COLO829 (cell line): ENCODE measurements at regions not wholly inside any gene's neighbourhood (a gene's known extent, or its start where the extent isn't known, plus 50 kb on each side); places are given as distances from the start of the nearest gene placed in this dataset.
"Not testable (repeated sequence)": the region's sequence is repeated elsewhere in the genome, so short reads cannot be mapped to it uniquely, and the experiment has no call there.

Source experiments
- DNase-seq: peaks from one replicate; pipeline ENCODE4 v3.0.0; 2012; ENCODE audit warnings: low spot score

DNA sequence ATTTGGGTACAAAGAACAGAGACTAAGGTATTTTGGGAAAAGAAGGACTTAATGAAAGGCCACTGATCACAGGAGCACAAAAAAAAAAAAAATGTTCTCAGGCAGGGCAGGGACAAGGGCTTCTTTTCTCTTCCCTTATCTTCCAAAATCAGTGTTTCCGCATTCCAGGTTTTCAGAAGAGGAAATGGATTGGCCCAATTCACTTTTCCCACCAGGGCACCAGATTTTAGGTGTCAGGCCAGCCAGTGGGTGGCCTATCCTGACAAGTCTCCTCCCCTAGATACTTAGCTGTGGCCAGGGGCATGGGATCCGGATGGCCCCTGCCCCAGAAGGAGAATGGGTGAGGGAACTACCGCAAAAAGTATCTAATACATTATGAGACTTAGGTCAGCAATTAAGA is 88.9 kb upstream of the WAC start:
- DNase-seq, result peak; percentile 54

DNA sequence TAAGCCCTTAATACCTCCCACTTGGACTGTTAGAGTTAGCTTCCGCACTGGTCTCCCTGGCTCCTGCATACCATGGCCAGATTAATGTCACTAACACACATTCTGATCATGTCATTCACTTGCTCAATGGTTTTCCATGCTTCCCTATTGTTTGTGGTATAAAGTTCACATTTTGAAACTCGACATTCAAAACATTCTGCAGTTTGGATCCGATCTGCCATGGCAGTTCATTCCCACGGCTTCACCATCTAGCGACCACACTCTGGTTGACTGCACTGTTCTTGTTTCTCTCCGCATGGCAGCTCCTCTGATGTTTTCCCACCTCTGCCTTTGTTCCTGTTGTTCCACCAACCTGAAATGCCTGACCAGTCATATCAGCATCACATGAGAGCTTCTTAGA is 87.4 kb upstream of the WAC start:
- DNase-seq, result no peak

DNA sequence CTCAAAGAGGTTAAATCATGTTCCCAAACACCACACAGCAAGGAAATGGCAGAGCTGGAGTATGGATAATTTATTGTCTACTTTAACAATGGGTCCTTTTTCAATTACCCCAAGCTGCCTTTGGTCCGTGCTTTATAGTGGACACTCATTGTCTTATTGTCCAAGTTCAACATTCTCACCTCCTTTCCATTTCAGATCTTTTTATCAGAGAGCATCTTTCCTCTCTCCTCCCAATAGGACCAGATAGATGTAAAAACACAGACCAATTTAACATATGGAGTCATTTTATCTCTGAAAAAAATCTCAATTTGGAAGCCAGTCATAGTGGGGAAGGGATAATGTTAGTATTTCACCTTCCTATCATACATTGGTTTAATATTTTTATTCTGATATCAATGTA is 83.5 kb upstream of the WAC start:
- no peak for DNase-seq

DNA sequence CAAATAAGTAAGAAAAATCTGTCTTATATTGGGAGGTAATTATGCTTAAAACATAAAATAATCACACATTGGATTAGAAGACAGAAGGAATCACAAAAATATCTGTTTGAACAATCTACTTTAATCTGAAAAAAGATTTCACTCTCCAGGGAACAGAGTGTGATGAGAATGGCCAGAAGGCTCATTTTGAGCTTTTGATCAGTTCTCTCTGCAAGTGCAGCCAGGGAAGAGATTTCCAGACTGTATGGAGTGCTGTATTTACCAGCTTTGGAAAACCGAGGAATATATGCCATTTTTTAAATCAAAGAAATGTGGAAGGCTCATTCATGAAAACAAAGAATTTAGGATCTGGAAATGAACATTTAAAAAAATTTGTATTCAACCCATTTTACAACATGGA is 83.0 kb upstream of the WAC start:
- no peak for DNase-seq

DNA sequence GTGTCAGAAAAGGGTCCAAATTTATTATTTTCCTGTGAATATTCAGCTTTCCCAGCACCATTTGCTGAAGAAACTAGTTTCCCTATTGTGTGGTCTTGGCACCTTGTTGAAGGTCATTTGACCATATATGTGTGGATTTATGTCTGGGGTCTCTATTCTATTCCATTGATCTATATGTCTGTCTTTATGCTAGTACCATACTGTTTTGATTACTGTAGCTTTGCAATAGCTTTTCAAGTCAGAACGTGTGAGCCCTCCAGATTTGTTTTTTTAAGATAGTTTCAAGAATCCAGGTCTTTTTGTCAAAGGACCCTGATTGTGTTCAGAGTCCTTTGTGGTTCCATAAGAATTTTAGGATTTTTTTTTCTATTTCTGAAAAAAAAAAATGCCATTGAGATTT is 79.0 kb upstream of the WAC start:
- DNase-seq, result no peak

DNA sequence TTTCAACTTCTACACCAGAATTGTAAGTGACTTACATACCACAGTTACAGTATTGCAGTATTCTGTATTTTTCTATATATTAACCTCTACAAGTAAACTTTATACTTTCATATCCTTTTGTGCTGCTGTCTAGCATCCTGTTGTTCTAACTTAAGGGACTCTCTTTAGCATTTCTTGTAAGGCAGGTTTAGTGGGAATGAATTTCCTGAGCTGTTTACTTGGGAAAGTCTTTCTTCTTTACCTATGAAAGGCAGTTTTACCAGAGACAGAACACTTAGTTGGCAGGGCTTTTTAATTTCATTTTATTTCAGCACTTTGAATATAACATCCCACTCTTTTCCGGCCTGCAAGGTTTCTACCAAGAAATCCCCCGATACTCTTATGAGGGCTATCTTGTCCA is 75.8 kb upstream of the WAC start:
- no peak for DNase-seq

DNA sequence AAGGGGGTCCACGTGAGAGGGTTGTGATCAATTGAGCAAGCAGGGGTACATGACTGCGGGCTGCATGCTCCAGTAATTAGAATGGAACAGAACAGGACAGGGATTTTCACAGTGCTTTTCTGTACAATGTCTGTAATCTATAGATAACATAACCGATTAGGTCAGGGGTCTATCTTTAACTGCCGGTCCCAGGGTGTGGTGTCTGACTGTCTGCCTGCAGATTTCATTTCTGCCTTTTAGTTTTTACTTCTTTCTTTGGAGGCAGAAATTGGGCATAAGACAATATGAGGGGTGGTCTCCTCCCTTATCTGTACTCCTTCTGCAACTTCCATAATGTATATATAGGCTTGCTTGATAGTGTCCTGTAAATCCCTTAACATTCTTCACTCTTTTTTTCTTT is 75.0 kb upstream of the WAC start:
- not testable (repeated sequence) for DNase-seq

DNA sequence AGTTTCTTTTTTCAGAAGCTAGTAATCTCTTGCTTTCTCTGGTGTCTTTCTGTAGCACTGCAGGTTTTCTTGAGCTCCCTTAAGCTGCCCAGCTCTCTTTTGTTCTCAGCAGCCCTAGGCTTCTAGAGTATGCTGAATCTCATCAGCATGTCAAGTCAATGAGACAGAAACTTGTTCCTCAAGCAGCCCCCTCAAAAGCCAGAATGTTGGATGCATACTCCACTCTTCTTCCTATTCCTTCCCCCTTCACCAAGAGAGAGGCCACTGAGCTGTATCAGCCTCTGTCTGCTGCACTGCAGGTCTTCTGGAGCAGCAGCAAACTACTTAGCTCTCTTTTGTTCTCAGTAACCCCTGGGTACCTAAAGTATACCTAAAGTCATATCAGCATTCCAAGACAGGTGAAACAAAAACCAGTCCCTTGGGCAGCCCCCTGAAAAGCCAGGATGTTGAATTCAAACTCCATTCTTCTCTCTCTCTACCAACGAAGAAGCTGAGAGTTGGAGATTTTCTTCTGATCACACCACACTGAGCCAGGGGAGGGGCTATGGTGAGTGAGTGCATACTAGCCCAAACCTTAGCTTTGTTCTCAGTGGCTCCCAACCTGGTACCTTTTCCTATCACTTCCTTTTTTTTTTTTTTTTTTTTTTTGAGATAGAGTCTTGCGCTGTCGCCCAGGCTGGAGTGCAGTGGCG is 73.3 kb upstream of the WAC start:
- no peak for DNase-seq

DNA sequence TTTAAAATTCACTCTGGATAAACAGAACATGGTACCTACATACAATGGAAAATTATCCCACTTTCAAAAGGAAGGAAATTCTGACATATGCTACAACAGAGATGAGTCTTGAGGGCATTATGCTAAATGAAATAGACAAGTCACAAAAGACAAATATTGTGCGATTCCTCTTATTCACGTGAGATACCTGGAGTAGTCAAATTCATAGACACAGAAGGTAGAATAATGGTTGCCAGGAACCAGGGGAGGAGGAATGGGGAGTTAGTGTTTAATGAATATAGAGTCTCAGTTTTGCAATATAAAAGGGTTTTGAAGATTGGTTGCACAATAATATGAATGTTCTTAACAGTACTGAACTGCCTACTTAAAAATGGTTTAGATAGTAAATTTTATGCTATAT is 69.8 kb upstream of the WAC start:
- DNase-seq, result no peak

DNA sequence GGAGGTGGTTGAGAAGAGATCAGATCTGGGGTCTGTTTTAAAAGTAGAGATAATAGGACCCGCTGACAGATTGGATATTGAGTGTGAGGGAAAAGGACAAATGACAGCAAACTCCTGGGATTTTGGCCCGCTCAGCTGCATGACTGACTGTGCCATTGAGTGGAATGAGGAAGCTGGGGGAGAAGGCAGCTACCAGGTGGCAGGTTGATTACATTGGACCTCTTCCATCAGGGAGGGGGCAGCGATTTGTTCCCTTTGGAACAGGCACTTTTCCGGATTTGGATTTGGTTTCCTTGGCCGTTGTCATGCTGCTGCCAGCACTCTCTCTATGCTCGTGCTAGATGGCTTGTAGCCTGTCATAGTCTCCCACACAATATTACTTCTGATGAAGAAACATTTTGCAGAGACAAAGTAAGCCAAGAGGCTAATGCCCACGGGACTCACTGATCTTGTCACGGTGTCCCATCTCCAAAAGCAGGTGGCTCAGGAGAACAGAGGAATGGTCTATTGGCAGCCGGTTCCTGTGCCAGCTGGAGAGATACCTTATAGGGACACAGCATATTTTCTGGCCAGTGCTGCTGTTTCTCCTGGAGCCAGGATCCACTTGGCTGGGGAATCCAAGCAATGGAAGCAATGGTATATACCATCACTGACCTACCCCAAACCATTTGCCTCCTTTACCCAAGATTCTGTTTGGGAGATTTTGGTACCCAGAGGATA is 69.1 kb upstream of the WAC start:
- DNase-seq, result no peak

DNA sequence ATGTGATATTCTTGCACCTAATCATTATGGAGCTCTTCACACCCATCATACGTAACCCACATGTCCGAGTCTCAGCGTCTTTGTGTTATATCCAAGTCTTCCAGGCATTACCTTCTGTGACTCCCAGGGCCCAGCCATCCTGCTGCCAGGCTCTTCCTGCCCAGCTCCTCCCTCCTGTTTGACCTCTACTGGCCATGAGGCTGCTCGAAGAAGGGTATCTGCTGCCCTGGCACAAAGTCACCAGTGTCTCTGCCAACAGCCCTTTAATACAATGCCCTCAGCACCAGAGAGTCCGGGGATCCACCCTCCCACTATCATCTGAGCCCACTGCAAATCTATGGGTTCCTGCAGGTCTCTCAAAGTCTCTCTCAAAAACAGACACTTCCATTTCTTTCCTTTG is 65.3 kb upstream of the WAC start:
- no peak for DNase-seq

DNA sequence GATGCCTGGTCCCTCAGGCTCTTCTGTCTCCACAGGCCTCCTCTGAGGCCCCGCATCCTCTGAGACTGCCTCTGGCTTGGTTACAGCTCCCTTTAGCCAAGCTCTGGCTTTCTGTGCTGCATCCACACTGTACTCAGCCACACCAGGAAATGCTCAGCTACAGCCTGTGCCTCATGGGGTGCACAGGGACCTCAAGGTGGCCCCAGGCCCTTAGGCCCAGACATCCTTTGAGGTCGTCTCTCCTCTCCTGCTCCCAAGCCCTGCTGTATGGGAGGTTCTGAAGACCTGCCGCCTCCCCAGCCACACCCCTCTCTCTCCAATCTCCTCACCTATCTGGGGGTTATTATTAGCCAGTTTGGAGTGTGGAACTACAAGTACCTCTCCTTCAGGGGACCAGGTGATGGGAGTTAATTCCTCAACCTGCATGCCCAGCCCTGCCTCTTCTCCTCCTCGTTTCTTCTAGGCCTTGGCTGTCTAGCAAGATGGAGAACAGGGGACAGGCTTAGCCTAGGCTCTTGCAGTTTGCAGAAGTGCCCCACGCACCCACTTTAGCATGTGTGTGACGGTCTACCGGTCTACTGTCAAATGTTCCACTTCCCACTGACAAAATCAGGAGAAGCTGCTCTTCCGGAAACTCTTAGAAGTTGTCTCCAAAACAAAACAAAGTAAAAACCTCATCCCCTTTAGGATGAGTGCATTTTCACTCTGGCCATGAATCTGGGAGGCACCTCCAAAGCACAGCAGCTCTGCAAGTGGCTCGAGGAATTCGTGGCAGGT is 64.0 kb upstream of the WAC start:
- no peak for DNase-seq

DNA sequence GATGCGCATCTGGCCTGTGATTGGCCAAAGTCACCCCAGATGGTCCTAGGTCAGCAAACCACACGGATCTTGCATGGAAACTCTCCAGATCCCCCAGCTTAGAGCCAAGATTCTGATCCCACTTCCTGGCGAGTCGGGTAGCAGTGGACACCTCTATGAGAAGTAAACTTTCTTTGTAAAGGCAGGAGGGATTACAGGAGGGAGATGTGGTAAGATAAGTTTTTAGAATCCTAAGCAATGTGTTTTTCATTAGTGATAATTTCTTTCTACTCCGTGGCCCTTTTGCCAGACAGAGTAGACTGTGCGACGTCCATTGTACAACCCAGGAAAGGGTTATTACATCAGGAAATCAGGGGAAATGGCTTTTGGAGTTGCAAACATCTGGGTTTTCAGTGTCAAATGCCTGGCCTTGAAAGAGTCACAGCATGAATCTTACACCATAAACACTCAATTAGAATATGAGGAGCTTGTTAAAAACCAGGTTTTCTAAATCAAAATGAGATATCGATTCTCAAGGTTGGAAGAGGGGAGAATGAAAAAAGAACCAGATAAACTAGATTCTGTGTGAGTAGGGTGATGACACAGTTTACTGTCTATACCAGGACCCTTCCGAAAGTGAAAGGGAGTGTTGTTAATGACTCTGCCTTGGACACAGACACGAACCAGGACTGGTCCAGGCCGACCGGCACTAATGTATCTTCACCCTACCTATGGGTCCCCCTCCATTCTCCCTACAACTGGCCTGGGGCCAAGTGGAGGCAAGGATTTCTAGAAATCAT is 61.9 kb upstream of the WAC start:
- no peak for DNase-seq

DNA sequence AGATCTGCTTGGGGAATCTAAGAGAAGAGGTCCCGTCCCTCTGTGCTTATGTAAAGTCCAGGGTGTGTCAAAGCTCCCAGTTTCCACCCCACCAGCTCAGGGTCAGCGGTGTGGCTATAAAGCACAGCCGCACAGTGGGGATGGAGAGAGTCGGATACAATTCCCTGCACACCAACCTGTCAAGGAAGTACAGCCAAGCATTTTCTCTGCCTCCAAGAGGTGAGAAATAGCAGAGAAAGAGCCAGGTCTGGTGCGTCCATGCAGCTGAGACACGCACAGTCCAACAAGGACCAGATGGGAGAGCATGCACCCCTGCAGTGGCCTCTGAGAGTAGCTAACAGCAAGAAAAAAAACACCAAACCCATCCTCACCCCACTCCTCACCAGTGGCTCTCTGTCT is 61.3 kb upstream of the WAC start:
- no peak for DNase-seq

DNA sequence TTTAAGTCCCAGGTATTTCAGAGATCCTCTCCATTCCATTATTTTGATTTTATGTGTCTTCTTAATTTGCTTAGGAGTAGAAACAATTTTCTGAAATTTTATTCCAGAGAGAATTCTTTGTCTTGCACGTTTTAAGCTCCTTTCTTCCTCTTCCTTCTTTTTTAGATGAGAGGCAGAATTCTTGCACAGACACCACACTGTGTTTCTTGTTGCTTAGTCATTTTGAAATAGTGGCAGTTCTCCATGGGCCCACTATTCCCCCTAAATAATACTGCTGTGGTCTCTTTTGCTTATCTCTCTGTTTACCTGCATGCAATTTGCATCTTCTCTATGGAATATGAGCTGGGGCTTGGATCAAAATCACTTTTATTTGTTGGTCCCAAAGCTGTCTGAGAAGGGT is 54.3 kb upstream of the WAC start:
- no peak for DNase-seq

DNA sequence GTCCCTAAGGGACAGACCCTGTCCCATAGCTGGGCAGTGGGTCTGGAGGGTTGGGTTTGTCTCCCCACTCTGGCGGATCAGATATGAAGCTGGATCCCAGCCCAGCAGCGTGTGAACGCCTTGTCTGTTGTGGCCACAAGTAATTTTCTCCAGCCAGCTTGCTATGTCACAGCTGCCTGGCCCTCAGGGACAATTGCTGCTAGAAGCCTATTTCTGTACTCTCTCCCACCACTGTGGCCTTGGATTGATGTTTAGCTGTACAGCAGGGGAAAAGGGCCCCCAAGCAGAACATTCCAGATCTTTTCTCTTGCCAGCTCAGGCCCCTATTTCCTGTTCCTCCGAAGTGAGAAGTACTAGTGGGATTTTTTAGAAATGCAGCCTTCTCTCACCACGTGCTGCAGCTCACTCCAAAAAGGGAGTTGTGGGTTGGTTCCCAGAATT is 53.5 kb upstream of the WAC start:
- no peak for DNase-seq

DNA sequence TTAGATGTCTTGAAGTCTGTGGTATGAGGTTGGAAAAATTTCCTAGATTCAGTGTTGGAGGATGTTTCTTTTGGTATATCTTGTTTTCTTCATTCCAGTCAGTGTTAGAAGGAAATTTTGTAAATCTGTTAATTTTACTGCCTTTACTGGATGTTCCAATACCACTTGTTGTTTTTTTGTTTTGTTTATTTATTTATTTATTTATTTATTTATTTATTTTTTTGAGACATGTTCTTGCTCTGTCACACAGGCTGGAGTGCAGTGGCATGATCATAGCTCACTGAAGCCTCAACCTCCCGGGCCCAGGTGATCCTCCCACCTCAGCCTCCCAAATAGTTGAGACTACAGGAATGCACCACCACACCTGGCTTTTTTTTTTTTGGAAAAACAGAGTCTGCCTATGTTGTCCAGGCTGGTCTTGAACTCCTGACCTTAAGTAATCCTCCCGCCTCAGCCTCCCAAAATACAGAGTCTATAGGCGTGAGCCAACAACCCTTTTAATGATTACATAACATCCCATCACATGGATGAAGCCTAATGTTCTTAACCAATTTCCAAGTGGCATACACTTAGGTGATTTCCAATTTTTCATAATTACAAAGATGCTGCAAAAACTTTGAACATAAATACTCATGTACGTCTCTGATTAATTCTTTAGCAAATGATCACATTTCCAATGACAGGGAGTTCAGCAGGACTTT is 52.8 kb upstream of the WAC start:
- no peak for DNase-seq

DNA sequence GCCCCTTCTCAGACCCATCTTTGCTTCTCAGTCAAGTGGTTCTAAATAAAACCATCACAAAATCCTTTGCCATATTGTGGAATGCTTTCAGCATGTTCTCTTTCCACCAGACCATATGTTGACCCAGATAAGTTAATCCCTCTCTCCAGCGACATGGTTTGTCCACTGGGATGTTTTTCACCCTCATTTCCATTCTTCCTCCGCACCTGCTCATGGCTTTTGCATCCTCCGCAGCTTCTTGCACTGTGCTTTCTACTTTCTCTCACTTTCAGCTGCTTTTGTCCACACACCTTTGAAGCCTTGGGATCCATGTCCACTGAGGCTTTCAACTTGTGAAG is 52.3 kb upstream of the WAC start:
- no peak for DNase-seq

DNA sequence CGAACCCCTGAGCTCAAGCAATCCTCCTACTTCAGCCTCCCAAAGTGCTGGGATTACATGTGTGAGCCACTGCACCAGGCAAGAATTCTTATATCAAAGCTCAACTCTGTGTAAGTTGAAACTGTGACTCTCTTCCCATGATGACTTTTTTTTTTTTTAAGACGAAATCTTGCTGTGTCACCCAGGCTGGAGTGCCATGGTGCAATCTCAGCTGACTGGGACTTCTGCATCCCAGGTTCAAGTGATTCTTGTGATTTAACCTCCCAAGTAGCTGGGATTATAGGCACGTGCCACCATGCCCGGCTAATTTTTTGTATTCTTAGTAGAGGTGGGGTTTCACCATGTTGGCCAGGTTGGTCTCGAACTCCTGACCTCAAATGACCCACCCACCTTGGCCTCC is 51.6 kb upstream of the WAC start:
- DNase-seq, result not testable (repeated sequence)

DNA sequence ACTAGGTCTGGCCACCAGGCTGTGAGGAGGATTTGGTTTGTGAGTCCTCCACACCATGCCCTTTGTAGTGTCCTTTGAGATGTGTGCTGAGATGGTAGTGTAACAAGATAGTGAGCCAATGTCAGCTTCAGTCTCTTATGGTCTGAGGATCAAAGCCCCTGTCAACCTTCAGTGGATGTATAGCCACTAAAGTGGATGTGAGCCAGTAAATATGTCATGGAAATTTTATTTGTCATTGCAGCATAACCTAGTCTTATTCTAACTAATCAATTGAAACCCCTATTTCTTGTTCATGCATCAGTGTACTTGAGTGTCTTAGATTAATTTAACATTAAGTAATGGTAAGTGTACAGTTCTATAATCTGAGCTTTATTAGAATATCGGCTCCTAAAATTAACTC is 51.0 kb upstream of the WAC start:
- DNase-seq, result no peak
